ENCODE measurements at regions not wholly inside any gene's neighbourhood (a gene's known extent, or its start where the extent isn't known, plus 50 kb on each side); places are given as distances from the start of the nearest gene placed in this dataset.

- TF ChIP-seq POLR2A (IDR thresholded peaks at IDR 0.05; ENCODE audit: low read depth, low read length) (no peak), MAFK (IDR thresholded peaks at IDR 0.05; ENCODE audit: low read depth, low read length) (no peak), RFX5 (IDR thresholded peaks at IDR 0.05; ENCODE audit: low read depth, low read length) (no peak), MAZ (IDR thresholded peaks at IDR 0.05; ENCODE audit: borderline replicate concordance, low read depth, low read length) (no peak), BHLHE40 (IDR thresholded peaks at IDR 0.05; ENCODE audit: low read depth, low read length) (no peak)
- TF ChIP-seq, protein P1, sequence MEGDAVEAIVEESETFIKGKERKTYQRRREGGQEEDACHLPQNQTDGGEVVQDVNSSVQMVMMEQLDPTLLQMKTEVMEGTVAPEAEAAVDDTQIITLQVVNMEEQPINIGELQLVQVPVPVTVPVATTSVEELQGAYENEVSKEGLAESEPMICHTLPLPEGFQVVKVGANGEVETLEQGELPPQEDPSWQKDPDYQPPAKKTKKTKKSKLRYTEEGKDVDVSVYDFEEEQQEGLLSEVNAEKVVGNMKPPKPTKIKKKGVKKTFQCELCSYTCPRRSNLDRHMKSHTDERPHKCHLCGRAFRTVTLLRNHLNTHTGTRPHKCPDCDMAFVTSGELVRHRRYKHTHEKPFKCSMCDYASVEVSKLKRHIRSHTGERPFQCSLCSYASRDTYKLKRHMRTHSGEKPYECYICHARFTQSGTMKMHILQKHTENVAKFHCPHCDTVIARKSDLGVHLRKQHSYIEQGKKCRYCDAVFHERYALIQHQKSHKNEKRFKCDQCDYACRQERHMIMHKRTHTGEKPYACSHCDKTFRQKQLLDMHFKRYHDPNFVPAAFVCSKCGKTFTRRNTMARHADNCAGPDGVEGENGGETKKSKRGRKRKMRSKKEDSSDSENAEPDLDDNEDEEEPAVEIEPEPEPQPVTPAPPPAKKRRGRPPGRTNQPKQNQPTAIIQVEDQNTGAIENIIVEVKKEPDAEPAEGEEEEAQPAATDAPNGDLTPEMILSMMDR (conservative IDR thresholded peaks at IDR 0.05; ENCODE audit: low read depth, low read length): no peak
- TF ChIP-seq, protein P2, sequence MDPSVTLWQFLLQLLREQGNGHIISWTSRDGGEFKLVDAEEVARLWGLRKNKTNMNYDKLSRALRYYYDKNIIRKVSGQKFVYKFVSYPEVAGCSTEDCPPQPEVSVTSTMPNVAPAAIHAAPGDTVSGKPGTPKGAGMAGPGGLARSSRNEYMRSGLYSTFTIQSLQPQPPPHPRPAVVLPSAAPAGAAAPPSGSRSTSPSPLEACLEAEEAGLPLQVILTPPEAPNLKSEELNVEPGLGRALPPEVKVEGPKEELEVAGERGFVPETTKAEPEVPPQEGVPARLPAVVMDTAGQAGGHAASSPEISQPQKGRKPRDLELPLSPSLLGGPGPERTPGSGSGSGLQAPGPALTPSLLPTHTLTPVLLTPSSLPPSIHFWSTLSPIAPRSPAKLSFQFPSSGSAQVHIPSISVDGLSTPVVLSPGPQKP (IDR thresholded peaks at IDR 0.05; ENCODE audit: borderline replicate concordance, low read depth, low read length): no peak
Observed at GRCh38 chr2:189372688-189373257, 68.5 kb upstream of the WDR75 start.

All from IMR-90 (cell line).